Stimulated activated CD4-positive, alpha-beta T cell treated with anti-CD3 and anti-CD28 coated beads, Interleukin-4, amount 100 ng/mL, for 4 hours (primary cell): ENCODE measurements at regions not wholly inside any gene's neighbourhood (a gene's known extent, or its start where the extent isn't known, plus 50 kb on each side); places are given as distances from the start of the nearest gene placed in this dataset.

Experiments
- DNase-seq, 2 experiments: peaks; one replicate each; pipeline ENCODE4 v3.0.0-alpha.2; 2020

GRCh38 chr4:104682311-104682710, 187.6 kb upstream of the CXXC4 start:
- DNase-seq, result no peak

GRCh38 chr4:104693601-104694201, 199.0 kb upstream of the CXXC4 start:
- no peak for DNase-seq

DNA sequence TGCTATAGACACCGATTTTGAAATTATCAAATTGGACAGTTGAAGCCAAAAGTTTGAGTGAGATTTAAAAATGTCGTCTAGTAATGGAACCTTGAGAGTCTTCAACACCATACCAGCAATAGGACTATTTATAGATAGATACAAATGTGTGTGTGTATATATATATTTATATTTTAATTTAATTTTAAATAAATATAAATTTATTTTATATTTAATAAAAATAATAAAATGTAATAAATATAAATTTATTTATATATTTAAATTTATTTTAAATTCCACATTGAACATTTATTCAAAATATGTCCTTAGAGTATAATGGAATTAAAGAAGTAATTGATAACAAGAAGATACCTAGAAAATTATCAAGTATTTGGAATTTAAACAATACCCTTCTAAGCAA, 221.9 kb upstream of the CXXC4 start:
- DNase-seq, result no peak

DNA sequence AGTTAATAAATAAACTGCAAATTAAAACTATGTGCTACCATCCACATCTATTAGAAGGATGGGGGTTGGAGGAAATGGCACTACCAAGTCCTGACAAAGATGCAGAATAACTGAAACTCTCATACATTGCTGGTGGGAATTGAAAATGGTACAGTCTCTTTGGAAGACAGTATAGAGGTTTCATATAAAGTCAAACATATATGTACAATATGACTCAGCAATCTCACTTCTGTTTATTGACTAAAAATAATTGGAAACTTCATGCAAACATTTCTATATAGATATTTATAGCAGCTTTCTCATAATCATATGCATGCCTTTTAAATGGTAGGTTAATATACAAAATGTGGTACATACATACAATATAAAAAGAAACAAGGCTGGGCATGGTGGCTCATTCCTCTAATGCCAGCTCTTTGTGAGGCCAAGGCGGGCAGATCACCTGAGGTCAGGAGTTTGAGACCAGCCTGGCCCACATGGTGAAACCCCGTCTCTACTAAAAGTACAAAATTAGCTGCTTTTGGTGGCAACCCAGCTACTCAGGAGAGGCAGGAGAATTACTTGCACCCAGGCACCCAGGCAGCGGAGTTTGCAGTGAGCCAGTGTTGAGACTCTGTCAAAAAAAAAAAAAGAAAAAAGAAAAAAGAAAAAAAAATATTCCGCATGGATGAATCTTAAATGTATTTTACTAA, 225.0 kb upstream of the CXXC4 start:
- no peak for DNase-seq

DNA sequence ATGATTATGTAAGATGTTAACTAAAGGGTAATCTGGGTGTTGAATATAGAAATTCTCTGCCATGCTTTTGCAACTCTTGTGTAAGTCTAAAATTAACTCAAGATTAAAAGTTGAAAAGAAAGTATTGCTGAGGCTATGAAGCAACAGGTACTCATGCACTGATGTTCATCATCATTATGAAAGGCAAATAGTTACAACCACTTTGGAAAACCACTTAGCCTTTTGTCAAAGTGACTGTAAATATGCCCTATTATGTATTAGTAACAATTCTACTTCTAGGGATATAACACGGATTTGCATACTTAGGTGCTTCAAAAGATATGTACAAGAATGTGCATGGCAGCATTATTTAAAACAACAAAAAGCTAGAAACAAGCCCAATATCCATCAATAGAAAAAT, 227.8 kb upstream of the CXXC4 start:
- no peak for DNase-seq

DNA sequence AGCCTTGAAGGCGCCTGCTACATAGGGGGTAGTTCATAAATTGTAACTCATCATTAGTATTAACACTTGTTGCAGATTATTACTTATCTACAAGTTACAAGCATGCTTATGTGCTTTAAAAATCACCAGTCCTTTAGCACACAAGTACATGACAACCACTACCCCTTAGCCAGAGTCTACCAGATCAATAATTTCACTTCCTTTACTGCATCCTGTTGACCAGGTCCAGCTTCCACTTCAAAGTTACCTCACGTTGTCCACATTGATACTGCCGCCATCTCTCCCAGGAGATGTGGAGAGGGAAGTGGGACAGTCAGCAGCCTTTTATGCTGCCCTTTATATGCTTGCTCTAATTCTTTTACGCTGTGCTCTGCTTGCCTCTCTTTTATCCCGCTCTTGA, 231.3 kb upstream of the CXXC4 start:
- DNase-seq, result no peak

GRCh38 chr4:104727643-104728042, 232.9 kb upstream of the CXXC4 start:
- no peak for DNase-seq

- DNase-seq, result no peak
Observed at GRCh38 chr4:104728380-104729122, 233.9 kb upstream of the CXXC4 start.

GRCh38 chr4:104732766-104733165, 238.1 kb upstream of the CXXC4 start:
- no peak for DNase-seq

DNA sequence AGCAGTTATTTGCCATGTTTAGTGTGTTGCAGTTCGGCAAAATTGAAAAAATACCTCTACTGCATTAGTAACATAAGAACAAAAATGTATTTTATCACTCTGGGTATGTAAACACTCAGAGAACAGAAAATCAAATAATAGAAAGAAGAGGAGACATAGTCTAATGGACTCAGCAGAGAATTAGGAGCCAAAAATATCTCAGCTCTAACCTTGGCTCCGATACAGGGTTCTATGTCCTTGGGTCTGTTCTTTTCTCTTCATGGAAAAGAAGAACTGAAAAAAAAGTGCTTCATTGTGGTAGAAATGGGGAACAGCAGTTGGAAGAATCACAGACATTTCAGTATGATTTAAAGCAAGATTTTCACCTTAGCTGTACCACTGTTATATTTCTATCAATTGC, 240.5 kb upstream of the CXXC4 start:
- no peak for DNase-seq

GRCh38 chr4:104740161-104740560, 245.5 kb upstream of the CXXC4 start:
- DNase-seq, result no peak

- no peak for DNase-seq
Observed at GRCh38 chr4:104743215-104743653, 248.5 kb upstream of the CXXC4 start.

GRCh38 chr4:104747635-104748034, 252.9 kb upstream of the CXXC4 start:
- no peak for DNase-seq

GRCh38 chr4:104749062-104749461, 254.4 kb upstream of the CXXC4 start:
- no peak for DNase-seq

DNA sequence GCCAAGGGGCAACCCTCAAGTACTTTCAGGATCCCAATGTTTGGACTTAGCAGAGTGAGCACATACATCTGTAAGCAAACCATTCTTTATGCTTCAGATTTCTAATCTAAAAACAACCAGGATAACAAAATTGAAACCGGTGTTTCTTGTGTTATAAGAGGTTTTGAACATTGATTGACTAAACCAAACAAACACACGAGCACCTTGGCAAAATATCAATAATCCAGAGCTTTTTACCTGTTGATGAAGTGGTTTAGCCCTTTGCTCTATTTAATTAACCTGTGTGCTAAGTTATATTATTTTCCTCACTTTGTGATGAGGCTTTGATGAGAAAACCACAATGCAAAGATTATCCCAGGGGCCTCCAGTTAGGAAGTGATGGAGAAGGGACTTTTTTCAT, 255.3 kb upstream of the CXXC4 start:
- DNase-seq, result no peak

GRCh38 chr4:104751468-104751867, 256.8 kb upstream of the CXXC4 start:
- DNase-seq, result no peak

DNA sequence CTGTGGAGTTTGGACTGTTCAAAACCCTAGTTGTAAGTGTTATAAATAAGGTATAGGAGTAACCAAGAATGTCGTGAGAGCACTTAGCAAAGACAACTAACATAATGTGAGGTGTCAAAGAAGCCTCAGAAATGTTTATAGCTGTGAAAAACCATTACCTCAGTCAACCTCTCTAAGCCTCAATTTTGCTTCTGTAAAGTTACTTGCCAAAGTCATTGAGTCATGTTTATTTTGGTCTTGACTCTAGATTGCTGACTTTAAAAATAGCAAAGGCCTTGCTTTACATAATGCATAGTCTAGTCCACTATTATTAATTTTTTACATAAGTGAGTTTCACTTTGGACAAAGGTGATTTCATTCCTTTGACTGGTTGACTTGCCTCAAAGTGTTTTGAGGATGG, 257.6 kb upstream of the CXXC4 start:
- no peak for DNase-seq

DNA sequence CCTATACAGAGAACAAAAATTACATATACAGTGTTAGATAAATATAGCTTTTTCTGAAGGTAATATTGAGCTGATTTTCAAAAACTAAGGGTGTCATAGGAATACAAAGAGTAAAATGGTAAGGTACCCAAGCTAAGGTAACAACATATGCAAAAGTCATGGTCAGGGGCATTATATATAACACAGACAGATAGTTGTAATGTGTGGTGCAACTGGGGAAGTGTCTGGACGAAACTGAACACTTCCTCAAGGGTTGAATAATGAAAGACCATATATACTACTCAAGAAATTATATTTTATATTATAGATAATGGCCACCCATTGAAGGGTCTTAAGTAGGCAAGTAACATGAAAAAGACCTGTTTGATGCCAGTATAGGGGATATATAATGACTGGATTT, 262.1 kb upstream of the CXXC4 start:
- no peak for DNase-seq

- DNase-seq, result no peak
Observed at GRCh38 chr4:104758574-104758973, 263.9 kb upstream of the CXXC4 start.

DNA sequence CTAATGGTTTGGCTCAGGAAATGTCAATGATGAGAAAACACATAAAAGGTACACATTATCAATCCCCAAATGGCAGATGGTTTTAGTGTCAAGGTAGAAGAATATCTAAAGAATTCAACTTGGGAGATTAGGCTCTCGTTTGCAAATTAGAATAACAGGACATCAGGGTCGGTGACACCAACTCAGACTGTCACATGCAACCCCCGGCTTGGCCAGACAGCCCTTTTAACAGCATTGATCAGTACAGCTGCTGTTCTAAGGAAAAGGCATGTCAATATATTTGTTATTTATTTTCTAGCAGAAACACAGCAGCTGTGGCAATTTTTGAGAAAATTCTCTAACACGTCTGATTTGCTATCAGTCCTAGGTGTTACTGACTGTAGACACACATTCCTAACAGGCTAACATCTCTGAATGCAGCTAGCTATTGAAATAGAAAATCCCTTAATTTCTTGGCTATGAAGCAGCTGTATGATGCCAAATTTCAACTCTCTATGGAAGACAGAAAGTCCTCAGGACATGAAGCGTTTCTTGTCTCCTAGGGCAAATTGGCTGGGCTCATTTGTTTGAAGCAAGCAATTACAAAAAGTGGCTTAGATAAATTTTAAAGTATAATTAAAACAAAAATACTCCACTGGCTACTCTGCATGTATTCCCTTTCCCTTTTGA, 269.0 kb upstream of the CXXC4 start:
- DNase-seq, result no peak

GRCh38 chr4:104766676-104767075, 272.0 kb upstream of the CXXC4 start:
- DNase-seq, result no peak

DNA sequence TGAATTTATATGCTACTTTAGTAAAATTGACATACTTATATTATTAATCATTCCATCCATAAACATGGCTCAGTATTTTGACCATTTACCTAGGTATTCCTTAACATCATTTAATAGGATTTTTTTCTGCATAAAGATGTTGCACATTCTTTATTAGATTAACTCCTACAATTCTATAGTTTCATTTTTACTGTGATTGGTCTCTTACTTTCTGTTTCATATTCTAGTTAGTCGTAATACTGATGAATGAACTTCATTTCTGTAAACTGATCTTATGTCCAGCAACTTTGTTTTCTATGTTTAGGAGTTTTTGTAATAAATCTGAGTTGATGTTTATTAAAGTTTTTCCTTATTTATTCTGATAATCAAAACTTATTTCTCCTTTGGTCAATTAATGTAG, 278.2 kb upstream of the CXXC4 start:
- DNase-seq, result no peak

DNA sequence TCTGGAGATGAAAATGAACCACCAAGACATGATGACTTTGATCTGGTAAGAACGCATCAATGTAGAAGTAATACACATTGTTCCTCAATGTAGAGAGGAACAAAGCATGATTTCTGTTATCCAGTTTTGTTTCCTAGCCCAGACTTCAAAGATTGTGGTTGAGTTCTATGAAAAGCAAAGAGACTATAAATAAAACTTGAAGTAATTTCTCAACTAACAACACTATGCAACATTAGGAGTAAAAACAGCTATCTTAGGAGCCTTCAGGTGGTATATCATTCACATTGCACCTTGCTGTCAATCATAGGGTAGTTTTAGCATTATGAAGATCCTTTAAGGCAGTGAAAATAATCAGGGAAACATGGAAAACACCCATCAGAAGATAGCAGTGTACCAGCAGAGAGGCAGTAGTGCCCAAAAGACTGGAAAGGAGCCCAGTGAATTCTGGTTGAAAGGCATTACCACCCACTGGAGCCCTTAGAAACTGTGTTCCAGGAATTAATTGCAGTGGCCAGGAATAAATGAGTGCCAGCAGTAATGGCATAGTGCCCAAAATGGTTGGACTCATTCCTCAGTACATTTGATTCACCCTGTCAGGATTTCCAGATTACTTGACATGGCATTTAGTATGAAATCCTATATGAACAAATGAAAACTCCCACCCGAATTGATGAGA, 300.7 kb upstream of the CXXC4 start:
- DNase-seq, result no peak
